ENCODE measurements at regions not wholly inside any gene's neighbourhood (a gene's known extent, or its start where the extent isn't known, plus 50 kb on each side); places are given as distances from the start of the nearest gene placed in this dataset.

- no peak for DNase-seq (ENCODE audit: low read depth)
Observed at GRCh38 chr15:95400428-95400827, 930.1 kb upstream of the NR2F2 start.

GRCh38 chr15:95401587-95401986, 928.9 kb upstream of the NR2F2 start:
- no peak for DNase-seq (ENCODE audit: low read depth)

- DNase-seq (ENCODE audit: low read depth) = no peak
Observed at GRCh38 chr15:95405447-95405846, 925.1 kb upstream of the NR2F2 start.

- no peak for DNase-seq (ENCODE audit: low read depth)
Observed at GRCh38 chr15:95407534-95407933, 923.0 kb upstream of the NR2F2 start.

- DNase-seq (ENCODE audit: low read depth) = no peak
Observed at GRCh38 chr15:95409211-95409610, 921.3 kb upstream of the NR2F2 start.

- no peak for DNase-seq (ENCODE audit: low read depth)
Observed at GRCh38 chr15:95409626-95410310, 920.7 kb upstream of the NR2F2 start.

- no peak for DNase-seq (ENCODE audit: low read depth)
Observed at GRCh38 chr15:95410757-95411156, 919.7 kb upstream of the NR2F2 start.

- DNase-seq (ENCODE audit: low read depth) = no peak
Observed at GRCh38 chr15:95416576-95416975, 913.9 kb upstream of the NR2F2 start.

- DNase-seq (ENCODE audit: low read depth) = no peak
Observed at GRCh38 chr15:95417761-95418160, 912.7 kb upstream of the NR2F2 start.

- DNase-seq (ENCODE audit: low read depth) = no peak
Observed at GRCh38 chr15:95422255-95422654, 908.2 kb upstream of the NR2F2 start.

- DNase-seq (ENCODE audit: low read depth) = no peak
Observed at GRCh38 chr15:95425859-95426258, 904.6 kb upstream of the NR2F2 start.

GRCh38 chr15:95429345-95429744, 901.2 kb upstream of the NR2F2 start:
- DNase-seq (ENCODE audit: low read depth) = no peak

- DNase-seq (ENCODE audit: low read depth) = no peak
Observed at GRCh38 chr15:95431518-95431917, 899.0 kb upstream of the NR2F2 start.

GRCh38 chr15:95432878-95433405, 897.6 kb upstream of the NR2F2 start:
- DNase-seq (ENCODE audit: low read depth) = no peak

- DNase-seq (ENCODE audit: low read depth) = no peak
Observed at GRCh38 chr15:95439922-95440376, 890.6 kb upstream of the NR2F2 start.

GRCh38 chr15:95440712-95441111, 889.8 kb upstream of the NR2F2 start:
- no peak for DNase-seq (ENCODE audit: low read depth)

- DNase-seq (ENCODE audit: low read depth) = no peak
Observed at GRCh38 chr15:95442107-95442719, 888.3 kb upstream of the NR2F2 start.

GRCh38 chr15:95444860-95445259, 885.6 kb upstream of the NR2F2 start:
- no peak for DNase-seq (ENCODE audit: low read depth)

GRCh38 chr15:95446854-95447253, 883.6 kb upstream of the NR2F2 start:
- DNase-seq (ENCODE audit: low read depth) = no peak

- no peak for DNase-seq (ENCODE audit: low read depth)
Observed at GRCh38 chr15:95447486-95447885, 883.0 kb upstream of the NR2F2 start.

GRCh38 chr15:95448531-95449229, 881.8 kb upstream of the NR2F2 start:
- no peak for DNase-seq (ENCODE audit: low read depth)

GRCh38 chr15:95449230-95449628, 881.3 kb upstream of the NR2F2 start:
- DNase-seq (ENCODE audit: low read depth) = no peak

- DNase-seq (ENCODE audit: low read depth) = no peak
Observed at GRCh38 chr15:95450413-95450812, 880.1 kb upstream of the NR2F2 start.

Data from activated T-cell treated with anti-CD3 and anti-CD28 coated beads for 48 hours (primary cell).